AG09309 (cell line): ENCODE measurements at regions not wholly inside any gene's neighbourhood (a gene's known extent, or its start where the extent isn't known, plus 50 kb on each side); places are given as distances from the start of the nearest gene placed in this dataset.

Experiments
- DNase-seq: peaks from one replicate; pipeline ENCODE4 v3.0.0-alpha.2; 2010; ENCODE audit warnings: low read depth
- H3K4me3 ChIP-seq: 2 replicates; pipeline ENCODE4 v1.5.1; 2011; ENCODE audit warnings: mild to moderate bottlenecking, low read depth, low read length, moderate library complexity; ENCODE audit not compliant: control insufficient read depth
- CTCF ChIP-seq: IDR thresholded peaks from 2 replicates; pipeline ENCODE4 v1.5.1; 2011; ENCODE audit warnings: mild to moderate bottlenecking, low read depth, low read length, inconsistent platforms; ENCODE audit not compliant: insufficient read depth, control insufficient read depth; ENCODE audit errors: missing control alignments

- no peak overlapping the region for H3K4me3 ChIP-seq
- DNase-seq, result no peak
- TF ChIP-seq CTCF, result no peak
Observed at GRCh38 chr6:21850691-21851090, 257.1 kb downstream of the SOX4 start.

- TF ChIP-seq CTCF, result no peak
- H3K4me3 ChIP-seq, result no peak overlapping the region
- DNase-seq, result no peak
Observed at GRCh38 chr6:21855811-21856455, 262.4 kb downstream of the SOX4 start.

- peak; percentile 34 for DNase-seq
- no peak for TF ChIP-seq CTCF
- H3K4me3 ChIP-seq, result no peak overlapping the region
Observed at GRCh38 chr6:21856456-21856825, 262.9 kb downstream of the SOX4 start.

- no peak for DNase-seq
- TF ChIP-seq CTCF, result no peak
- no peak overlapping the region for H3K4me3 ChIP-seq
Observed at GRCh38 chr6:21856844-21857243, 263.3 kb downstream of the SOX4 start.

- no peak for TF ChIP-seq CTCF
Observed at GRCh38 chr6:21858076-21858475, 264.5 kb downstream of the SOX4 start.

GRCh38 chr6:21859193-21859735 lies 265.7 kb downstream of the SOX4 start:
- H3K4me3 ChIP-seq, result no peak overlapping the region
- no peak for TF ChIP-seq CTCF
- DNase-seq, result no peak

More at GRCh38 chr6:21858076-21858475, 264.5 kb downstream of the SOX4 start:
- no peak for DNase-seq
- H3K4me3 ChIP-seq, result no peak overlapping the region
